Endothelial cell of umbilical vein (primary cell): ENCODE measurements at regions not wholly inside any gene's neighbourhood (a gene's known extent, or its start where the extent isn't known, plus 50 kb on each side); places are given as distances from the start of the nearest gene placed in this dataset.

Source experiments
- BruUV-seq: library from RNA; stranded (reverse); fragments of 400-500 nt; replicated peaks from 2 replicates; lab custom pipeline; 2021; lab: Mats Ljungman, UMichigan
- CTCF ChIA-PET: fragments of 300-600, 350-600 bp; sonication (Branson Sonifier 250); formaldehyde crosslinking; loops from one replicate; lab custom pipeline; 2021; ENCODE audit warnings: antibody characterized with exemption, inconsistent platforms; lab: Charles Lee
- POLR2A ChIA-PET: fragments of 300-600, 350-600 bp; sonication (Branson Sonifier 250); formaldehyde crosslinking; loops from one replicate; lab custom pipeline; 2021; ENCODE audit warnings: antibody characterized with exemption, inconsistent platforms; lab: Charles Lee
- DNase-seq: peaks from one replicate; pipeline ENCODE4 v3.0.0-alpha.2; 2011; ENCODE audit warnings: low read depth, low spot score
- FAIRE-seq: peaks from 2 replicates; lab custom pipeline; 2011; peaks lifted over from hg19 to GRCh38; lab: Jason Lieb, UNC
- H2AFZ ChIP-seq: 2 replicates; pipeline ENCODE4 v1.6.0; 2012; ENCODE audit warnings: low read depth, low read length, control low read depth, inconsistent platforms
- H3K27ac ChIP-seq: 2 replicates; pipeline ENCODE4 v1.5.1; 2011; ENCODE audit warnings: low read depth, mild to moderate bottlenecking, control low read depth, low read length, moderate library complexity; ENCODE audit not compliant: insufficient read depth
- H3K27me3 ChIP-seq, 2 experiments: 2 replicates each; pipeline versions ENCODE4 v1.6.0 to v1.6.1; 2011; ENCODE audit warnings: low read length in 2 of 2, mixed read lengths in 1 of 2; ENCODE audit not compliant: control insufficient read depth in 2 of 2, insufficient read depth in 2 of 2
- H3K36me3 ChIP-seq, 2 experiments: 2 replicates in 1 of 2; 3 replicates in 1 of 2; pipeline ENCODE4 v1.5.1; 2011; ENCODE audit warnings: low read length in 2 of 2, mild to moderate bottlenecking in 1 of 2, moderate library complexity in 1 of 2; ENCODE audit not compliant: control insufficient read depth in 2 of 2, insufficient read depth in 2 of 2; ENCODE audit errors: extremely low read depth in 1 of 2
- H3K4me1 ChIP-seq: 3 replicates; pipeline ENCODE4 v1.5.1; 2011; ENCODE audit warnings: mild to moderate bottlenecking, low read length; ENCODE audit not compliant: control insufficient read depth, insufficient read depth; ENCODE audit errors: extremely low read depth
- H3K4me2 ChIP-seq: 2 replicates; pipeline ENCODE4 v1.6.1; 2011; ENCODE audit warnings: low read length, control low read depth, mixed read lengths; ENCODE audit not compliant: insufficient read depth
- H3K4me3 ChIP-seq, 3 experiments: fragments of 200-600 bp in 1 of 3; sonication (generic), shearing (Covaris generic) in 1 of 3; replicated peaks in 1 of 3; 2 replicates each; pipeline ENCODE4 v1.5.1; 2011 to 2016; ENCODE audit warnings: control low read depth in 3 of 3, low read length in 3 of 3, mild to moderate bottlenecking in 2 of 3, inconsistent platforms in 1 of 3, low read depth in 1 of 3, moderate library complexity in 1 of 3; ENCODE audit not compliant: insufficient read depth in 1 of 3
- H3K79me2 ChIP-seq: 2 replicates; pipeline ENCODE4 v1.6.0; 2012; ENCODE audit warnings: low read length, inconsistent platforms; ENCODE audit not compliant: control insufficient read depth, insufficient read depth
- H3K9ac ChIP-seq: replicated peaks from 2 replicates; pipeline ENCODE3; 2011; ENCODE audit warnings: low read length, control low read depth; ENCODE audit not compliant: insufficient read depth; ENCODE audit errors: extremely low read depth
- H3K9me1 ChIP-seq: replicated peaks from 3 replicates; pipeline ENCODE4 v1.6.0; 2011; ENCODE audit warnings: mild to moderate bottlenecking, low read length; ENCODE audit not compliant: control insufficient read depth, insufficient read depth; ENCODE audit errors: extremely low read depth
- H3K9me3 ChIP-seq: replicated peaks from 2 replicates; pipeline ENCODE4 v1.5.1; 2012; ENCODE audit warnings: low read length, inconsistent platforms; ENCODE audit not compliant: control insufficient read depth, insufficient read depth
- H4K20me1 ChIP-seq: replicated peaks from 2 replicates; pipeline ENCODE3; 2011; ENCODE audit warnings: mild to moderate bottlenecking, low read length; ENCODE audit not compliant: control insufficient read depth, insufficient read depth; ENCODE audit errors: extremely low read depth
- EZH2 ChIP-seq: IDR thresholded peaks from 2 replicates; pipeline ENCODE4 v1.6.1; 2012; ENCODE audit warnings: borderline replicate concordance, low read depth, mild to moderate bottlenecking, moderate library complexity, low read length, inconsistent platforms; ENCODE audit not compliant: severe bottlenecking
- FOS ChIP-seq: IDR thresholded peaks from 2 replicates; pipeline ENCODE4 v1.6.1; 2011; ENCODE audit warnings: mild to moderate bottlenecking, low read length, moderate library complexity, borderline replicate concordance; ENCODE audit not compliant: insufficient read depth
- GATA2 ChIP-seq: IDR thresholded peaks from 2 replicates; pipeline ENCODE4 v1.7.0; 2011; ENCODE audit warnings: low read depth, mild to moderate bottlenecking, moderate library complexity, mixed read lengths, low read length; ENCODE audit not compliant: insufficient read length, insufficient read depth
- JUN ChIP-seq: IDR thresholded peaks from 2 replicates; pipeline ENCODE4 v1.6.1; 2011; ENCODE audit warnings: borderline replicate concordance, low read depth; ENCODE audit not compliant: insufficient read length, insufficient read depth
- MYC ChIP-seq: IDR thresholded peaks from one replicate; pipeline ENCODE4 v1.6.1; 2011; ENCODE audit warnings: mild to moderate bottlenecking, low read depth, low read length
- POLR2A ChIP-seq: IDR thresholded peaks from 2 replicates; pipeline ENCODE4 v1.6.1; 2012; ENCODE audit warnings: low read depth, mild to moderate bottlenecking, control low read depth, low read length
- POLR2AphosphoS5 ChIP-seq: IDR thresholded peaks from 2 replicates; pipeline ENCODE4 v1.6.1; 2012; ENCODE audit warnings: low read depth, mild to moderate bottlenecking, control low read depth, low read length, moderate library complexity; ENCODE audit not compliant: insufficient read depth
- dilution Hi-C: fragments of 300-500 bp; cut with MboI; formaldehyde crosslinking; loops from one replicate; pipeline ENCODE4 v1.15.0; 2019; ENCODE audit warnings: low sequenced_read_pairs; ENCODE audit not compliant: extremely low pct_ligation_motif_present
- intact Hi-C: fragments of 100-400 bp; cut with micrococcal nuclease; formaldehyde crosslinking; loops from one replicate; pipeline ENCODE4 v1.10.0; 2022
- TF ChIP-seq, protein P1 (sequence below): IDR thresholded peaks from 2 replicates; pipeline ENCODE4 v1.6.1; 2011; ENCODE audit not compliant: insufficient read depth, insufficient read length
- TF ChIP-seq, protein P2 (sequence below), 2 donors: IDR thresholded peaks; 1 replicate in 1 of 2; 2 replicates in 1 of 2; pipeline ENCODE4 v1.5.1; 2011; ENCODE audit warnings: low read length in 2 of 2, mild to moderate bottlenecking in 2 of 2, moderate library complexity in 2 of 2, control low read depth in 1 of 2, inconsistent platforms in 1 of 2, low read depth in 1 of 2; ENCODE audit not compliant: insufficient read depth in 1 of 2; ENCODE audit errors: extremely low read depth in 1 of 2

DNA sequence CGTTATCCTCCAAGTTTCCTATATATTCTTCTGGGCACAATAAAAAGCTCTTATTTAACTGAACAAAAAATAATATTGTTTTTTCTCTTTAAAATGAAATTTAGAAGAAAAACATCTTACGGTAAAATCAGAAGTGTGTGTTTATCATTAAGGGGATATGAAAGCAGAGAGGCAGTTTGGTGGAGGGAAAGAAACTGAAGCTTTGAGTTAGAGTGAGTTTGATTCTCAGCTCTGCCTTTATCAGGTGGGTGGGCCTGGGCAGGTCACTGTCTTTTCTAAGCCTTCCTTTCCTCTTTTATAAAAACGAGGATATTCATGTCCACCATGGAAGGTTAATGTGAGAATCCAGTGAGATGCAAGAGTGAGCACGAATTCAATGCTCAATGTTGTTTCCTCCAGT lies 379.8 kb upstream of the CNR1 start:
- Histone ChIP-seq H4K20me1 (no peaks in the 10 kb centered on the region), H3K79me2 (no peaks in the 10 kb centered on the region), H3K9me1 (no peaks in the 10 kb centered on the region), H2AFZ (no peak overlapping the region), H3K4me1 (no peaks in the 10 kb centered on the region), H3K4me2 (no peak overlapping the region), H3K36me3 (no peaks in the 10 kb centered on the region), H3K9ac (no peak overlapping the region), H3K27ac (no peak overlapping the region), H3K27me3 (no peaks in the 10 kb centered on the region), H3K4me3 (no peak overlapping the region), H3K9me3 (no peaks in the 10 kb centered on the region)
- no TSS peak for BruUV-seq
- ChIA-PET CTCF (no interaction called here), POLR2A (no interaction called here)
- dilution Hi-C loops, result no loop called here
- TF ChIP-seq GATA2 (no peak), POLR2AphosphoS5 (no peak), MYC (no peak), JUN (no peak), FOS (no peak), POLR2A (no peak), EZH2 (no peak)
- TF ChIP-seq, protein P1, sequence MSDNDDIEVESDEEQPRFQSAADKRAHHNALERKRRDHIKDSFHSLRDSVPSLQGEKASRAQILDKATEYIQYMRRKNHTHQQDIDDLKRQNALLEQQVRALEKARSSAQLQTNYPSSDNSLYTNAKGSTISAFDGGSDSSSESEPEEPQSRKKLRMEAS, result no peak
- TF ChIP-seq, protein P2, sequence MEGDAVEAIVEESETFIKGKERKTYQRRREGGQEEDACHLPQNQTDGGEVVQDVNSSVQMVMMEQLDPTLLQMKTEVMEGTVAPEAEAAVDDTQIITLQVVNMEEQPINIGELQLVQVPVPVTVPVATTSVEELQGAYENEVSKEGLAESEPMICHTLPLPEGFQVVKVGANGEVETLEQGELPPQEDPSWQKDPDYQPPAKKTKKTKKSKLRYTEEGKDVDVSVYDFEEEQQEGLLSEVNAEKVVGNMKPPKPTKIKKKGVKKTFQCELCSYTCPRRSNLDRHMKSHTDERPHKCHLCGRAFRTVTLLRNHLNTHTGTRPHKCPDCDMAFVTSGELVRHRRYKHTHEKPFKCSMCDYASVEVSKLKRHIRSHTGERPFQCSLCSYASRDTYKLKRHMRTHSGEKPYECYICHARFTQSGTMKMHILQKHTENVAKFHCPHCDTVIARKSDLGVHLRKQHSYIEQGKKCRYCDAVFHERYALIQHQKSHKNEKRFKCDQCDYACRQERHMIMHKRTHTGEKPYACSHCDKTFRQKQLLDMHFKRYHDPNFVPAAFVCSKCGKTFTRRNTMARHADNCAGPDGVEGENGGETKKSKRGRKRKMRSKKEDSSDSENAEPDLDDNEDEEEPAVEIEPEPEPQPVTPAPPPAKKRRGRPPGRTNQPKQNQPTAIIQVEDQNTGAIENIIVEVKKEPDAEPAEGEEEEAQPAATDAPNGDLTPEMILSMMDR (IDR thresholded peaks at IDR 0.05; ENCODE audit: extremely low read depth in 1 of 2, insufficient read depth in 1 of 2, low read depth in 1 of 2, low read length in 2 of 2), result no peak
- intact Hi-C loops, result no loop called here
- DNase-seq (no peak), FAIRE-seq (no peak)
